ENCODE measurements at regions not wholly inside any gene's neighbourhood (a gene's known extent, or its start where the extent isn't known, plus 50 kb on each side); places are given as distances from the start of the nearest gene placed in this dataset.

GRCh38 chr11:10938231-10938630 is 80.4 kb upstream of the ZBED5 start:
- no peak for FAIRE-seq
- no peaks in the 10 kb centered on the region for H3K36me3 ChIP-seq (ENCODE audit: control insufficient read depth in 2 of 2, extremely low read depth in 1 of 2, insufficient read depth in 2 of 2, low read length in 2 of 2)
- DNase-seq (ENCODE audit: low read depth, low spot score), result no peak
- TF ChIP-seq POLR2AphosphoS5 (IDR thresholded peaks at IDR 0.05; ENCODE audit: insufficient read depth, low read depth, low read length) (no peak), CTCF (IDR thresholded peaks at IDR 0.05; ENCODE audit: extremely low read depth in 1 of 2, insufficient read depth in 1 of 2, low read depth in 1 of 2, low read length in 2 of 2) (no peak), EZH2 (IDR thresholded peaks at IDR 0.05; ENCODE audit: borderline replicate concordance, low read depth, low read length, severe bottlenecking) (no peak), POLR2A (IDR thresholded peaks at IDR 0.05; ENCODE audit: low read depth, low read length) (no peak), GATA2 (IDR thresholded peaks at IDR 0.05; ENCODE audit: insufficient read depth, insufficient read length, low read depth, low read length) (no peak), FOS (IDR thresholded peaks at IDR 0.05; ENCODE audit: borderline replicate concordance, insufficient read depth, low read length) (no peak), MYC (IDR thresholded peaks at IDR 0.05; ENCODE audit: low read depth, low read length) (no peak), JUN (IDR thresholded peaks at IDR 0.05; ENCODE audit: borderline replicate concordance, insufficient read depth, insufficient read length, low read depth) (no peak), MAX (IDR thresholded peaks at IDR 0.05; ENCODE audit: insufficient read depth, insufficient read length) (no peak)
- H3K27me3 ChIP-seq (ENCODE audit: control insufficient read depth in 2 of 2, insufficient read depth in 2 of 2, low read length in 2 of 2), result peaks cover 4 to 16% of the 10 kb centered on the region in 2 experiments
- no peak overlapping the region for H2AFZ ChIP-seq (ENCODE audit: low read depth, low read length)
- ChIA-PET CTCF (interaction anchor here (0.9 kb wide), 1 partner anchor 60 kb away, joined by 5 read pairs; no protein-coding TSS in a partner anchor), POLR2A (no interaction called here)
- H3K4me3 ChIP-seq (replicated peaks in 1 of 3; ENCODE audit: insufficient read depth in 1 of 3, low read depth in 1 of 3, low read length in 3 of 3), result no peak overlapping the region
- intact Hi-C loops (cut with micrococcal nuclease), result no loop called here
- no peaks in the 10 kb centered on the region for H3K79me2 ChIP-seq (ENCODE audit: control insufficient read depth, insufficient read depth, low read length)
- H3K9ac ChIP-seq (replicated peaks; ENCODE audit: extremely low read depth, insufficient read depth, low read length), result no peak overlapping the region
- no peaks in the 10 kb centered on the region for H4K20me1 ChIP-seq (replicated peaks; ENCODE audit: control insufficient read depth, extremely low read depth, insufficient read depth, low read length)
- no peaks in the 10 kb centered on the region for H3K9me1 ChIP-seq (replicated peaks; ENCODE audit: control insufficient read depth, extremely low read depth, insufficient read depth, low read length)
- no peaks in the 10 kb centered on the region for H3K4me1 ChIP-seq (ENCODE audit: control insufficient read depth, extremely low read depth, insufficient read depth, low read length)
- no TSS peak for BruUV-seq (replicated peaks)
- no peak overlapping the region for H3K4me2 ChIP-seq (ENCODE audit: insufficient read depth, low read length)
- dilution Hi-C loops (cut with MboI; ENCODE audit: extremely low pct_ligation_motif_present, low sequenced_read_pairs), result no loop called here
- no peaks in the 10 kb centered on the region for H3K9me3 ChIP-seq (replicated peaks; ENCODE audit: control insufficient read depth, insufficient read depth, low read length)
- H3K27ac ChIP-seq (ENCODE audit: insufficient read depth, low read depth, low read length), result no peak overlapping the region
